GM12891 (cell line): ENCODE measurements at regions not wholly inside any gene's neighbourhood (a gene's known extent, or its start where the extent isn't known, plus 50 kb on each side); places are given as distances from the start of the nearest gene placed in this dataset.
"Not testable (repeated sequence)": the region's sequence is repeated elsewhere in the genome, so short reads cannot be mapped to it uniquely, and the experiment has no call there.

ENCODE experiments used
- DNase-seq: peaks from one replicate; pipeline ENCODE4 v3.0.0; 2011; ENCODE audit warnings: low spot score; ENCODE audit not compliant: insufficient read length
- FAIRE-seq: peaks from 2 replicates; lab custom pipeline; 2011; peaks lifted over from hg19 to GRCh38; lab: Jason Lieb, UNC
- PAX5 ChIP-seq: IDR thresholded peaks from 2 replicates; pipeline ENCODE4 v1.6.1; 2011; ENCODE audit warnings: low read length, moderate library complexity, mild to moderate bottlenecking; ENCODE audit not compliant: insufficient read depth, severe bottlenecking
- POLR2A ChIP-seq: IDR thresholded peaks from 2 replicates; pipeline ENCODE4 v1.6.1; 2011; ENCODE audit warnings: low read depth, low read length, control low read depth
- POLR2AphosphoS5 ChIP-seq: IDR thresholded peaks from 2 replicates; pipeline ENCODE4 v1.6.1; 2011; ENCODE audit warnings: low read depth, low read length, control low read depth
- POU2F2 ChIP-seq: IDR thresholded peaks from 2 replicates; pipeline ENCODE4 v1.6.1; 2011; ENCODE audit warnings: low read depth, mild to moderate bottlenecking, control low read depth, low read length, moderate library complexity
- SPI1 ChIP-seq: IDR thresholded peaks from 2 replicates; pipeline ENCODE4 v1.6.1; 2011; ENCODE audit warnings: low read depth, low read length, control low read depth
- TAF1 ChIP-seq: IDR thresholded peaks from 2 replicates; pipeline ENCODE4 v1.6.1; 2011; ENCODE audit warnings: low read depth, low read length, control low read depth

GRCh38 chr13:32845952-32846950, 170.0 kb upstream of the KL start:
- peak; percentile 68 for FAIRE-seq
- TF ChIP-seq PAX5 (no peak), POU2F2 (no peak), SPI1 (no peak), POLR2A (no peak; the same call in 1 of the 2 replicates), TAF1 (no peak), POLR2AphosphoS5 (no peak)
- DNase-seq, result no peak

GRCh38 chr13:32847976-32848375, 168.2 kb upstream of the KL start:
- FAIRE-seq, result not testable (repeated sequence)

GRCh38 chr13:32849369-32849768, 166.9 kb upstream of the KL start:
- TF ChIP-seq POLR2A (no peak), POU2F2 (no peak), TAF1 (no peak), PAX5 (no peak), POLR2AphosphoS5 (no peak), SPI1 (no peak)
- FAIRE-seq (no peak), DNase-seq (no peak)

More at GRCh38 chr13:32847976-32848375, 168.2 kb upstream of the KL start:
- not testable (repeated sequence) for DNase-seq

- FAIRE-seq (no peak), DNase-seq (no peak)
- TF ChIP-seq POLR2AphosphoS5 (no peak), POLR2A (no peak), TAF1 (no peak), PAX5 (no peak), SPI1 (no peak)
These were observed 165.7 kb upstream of the KL start for GRCh38 chr13:32850316-32851052.

- TF ChIP-seq TAF1 (no peak), SPI1 (no peak), POU2F2 (no peak), PAX5 (no peak), POLR2AphosphoS5 (no peak), POLR2A (no peak)
- DNase-seq, result no peak
- no peak for FAIRE-seq
These were observed 164.8 kb upstream of the KL start for GRCh38 chr13:32851083-32852069.

GRCh38 chr13:32852526-32852925, 163.7 kb upstream of the KL start:
- FAIRE-seq (no peak), DNase-seq (no peak)
- TF ChIP-seq POU2F2 (no peak), POLR2A (no peak), SPI1 (no peak), TAF1 (no peak), POLR2AphosphoS5 (no peak), PAX5 (no peak)

- DNase-seq (no peak), FAIRE-seq (no peak)
- TF ChIP-seq POLR2A (no peak), TAF1 (no peak), SPI1 (no peak), POU2F2 (no peak), PAX5 (no peak), POLR2AphosphoS5 (no peak)
These were observed 159.1 kb upstream of the KL start for GRCh38 chr13:32857077-32857476.

GRCh38 chr13:32857689-32858088, 158.5 kb upstream of the KL start:
- no peak for TF ChIP-seq POLR2AphosphoS5
- TF ChIP-seq SPI1, result no peak
- TF ChIP-seq TAF1, result no peak
- TF ChIP-seq PAX5, result no peak
- TF ChIP-seq POU2F2, result no peak
- TF ChIP-seq POLR2A, result no peak
- FAIRE-seq (no peak), DNase-seq (no peak)

- TF ChIP-seq TAF1, result no peak
- no peak for TF ChIP-seq POU2F2
- TF ChIP-seq SPI1, result no peak
- no peak for TF ChIP-seq PAX5
- no peak for TF ChIP-seq POLR2AphosphoS5
- no peak for TF ChIP-seq POLR2A
- no peak for DNase-seq
- no peak for FAIRE-seq
These were observed 156.4 kb upstream of the KL start for GRCh38 chr13:32859707-32860292.
